ENCODE measurements at regions not wholly inside any gene's neighbourhood (a gene's known extent, or its start where the extent isn't known, plus 50 kb on each side); places are given as distances from the start of the nearest gene placed in this dataset.
A peak's percentile ranks its signal among the peaks of the same experiment; 100 is the strongest.

GRCh38 chr6:88311561-88311960 is 145.4 kb upstream of the CNR1 start:
- no peak for DNase-seq

GRCh38 chr6:88304520-88304919 is 138.4 kb upstream of the CNR1 start:
- DNase-seq = no peak

GRCh38 chr6:88302769-88303225 is 136.7 kb upstream of the CNR1 start:
- DNase-seq = no peak

- no peak for DNase-seq
Observed at GRCh38 chr6:88301888-88302768, 136.0 kb upstream of the CNR1 start.

GRCh38 chr6:88301256-88301655 is 135.1 kb upstream of the CNR1 start:
- no peak for DNase-seq

- no peak for DNase-seq
Observed at GRCh38 chr6:88298066-88298845, 132.1 kb upstream of the CNR1 start.

- no peak for DNase-seq
Observed at GRCh38 chr6:88296694-88297093, 130.5 kb upstream of the CNR1 start.

- no peak for DNase-seq
Observed at GRCh38 chr6:88295663-88296062, 129.5 kb upstream of the CNR1 start.

- DNase-seq = no peak
Observed at GRCh38 chr6:88294702-88295101, 128.6 kb upstream of the CNR1 start.

GRCh38 chr6:88290411-88290810 is 124.3 kb upstream of the CNR1 start:
- DNase-seq = no peak

- no peak for DNase-seq
Observed at GRCh38 chr6:88287696-88288095, 121.5 kb upstream of the CNR1 start.

GRCh38 chr6:88276331-88276730 is 110.2 kb upstream of the CNR1 start:
- no peak for DNase-seq

GRCh38 chr6:88268508-88268907 is 102.4 kb upstream of the CNR1 start:
- no peak for DNase-seq

GRCh38 chr6:88266126-88266525 is 100.0 kb upstream of the CNR1 start:
- no peak for DNase-seq

- peak in 1 of 2 donors; percentile 12 for DNase-seq
Observed at GRCh38 chr6:88263591-88263990, 97.4 kb upstream of the CNR1 start.

GRCh38 chr6:88262332-88262731 is 96.2 kb upstream of the CNR1 start:
- peak; percentile 12 to 50 for DNase-seq

- DNase-seq = no peak
Observed at GRCh38 chr6:88251301-88251700, 85.2 kb upstream of the CNR1 start.

GRCh38 chr6:88248709-88249321 is 82.7 kb upstream of the CNR1 start:
- DNase-seq = no peak

- no peak for DNase-seq
Observed at GRCh38 chr6:88246654-88247053, 80.5 kb upstream of the CNR1 start.

GRCh38 chr6:88244721-88245120 is 78.6 kb upstream of the CNR1 start:
- DNase-seq = no peak

GRCh38 chr6:88238901-88239300 is 72.8 kb upstream of the CNR1 start:
- DNase-seq = no peak

- DNase-seq = peak in 1 of 2 donors; percentile 4
Observed at GRCh38 chr6:88238065-88238464, 71.9 kb upstream of the CNR1 start.

GRCh38 chr6:88236612-88237360 is 70.6 kb upstream of the CNR1 start:
- no peak for DNase-seq

Data from inflammatory macrophage treated with lipopolysaccharide for 1 hour (primary cell).